ENCODE measurements at regions not wholly inside any gene's neighbourhood (a gene's known extent, or its start where the extent isn't known, plus 50 kb on each side); places are given as distances from the start of the nearest gene placed in this dataset.

- no peak for FAIRE-seq
Measured at GRCh38 chr3:160170409-160171370, 54.5 kb upstream of the C3orf80 start.

- no peak for FAIRE-seq
Measured at GRCh38 chr3:160171813-160172212, 53.4 kb upstream of the C3orf80 start.

GRCh38 chr3:160174621-160175020 lies 50.6 kb upstream of the C3orf80 start:
- FAIRE-seq = no peak

All from endometrium (tissue), 2 donors.